Esophagus mucosa (tissue), 1 donor: ENCODE measurements at regions not wholly inside any gene's neighbourhood (a gene's known extent, or its start where the extent isn't known, plus 50 kb on each side); places are given as distances from the start of the nearest gene placed in this dataset.
"Not testable (repeated sequence)": the region's sequence is repeated elsewhere in the genome, so short reads cannot be mapped to it uniquely, and the experiment has no call there.

Source experiments
- ATAC-seq: fragments of 200-7000 bp; cut with Tn5 transposase; one replicate; pipeline ENCODE4 v1.9.1; 2020
- donor health status: DM: yes; HTN: yes; CAD: no.

GRCh38 chr11:98589967-98590366, 430.8 kb upstream of the CNTN5 start:
- no peak for ATAC-seq

- no peak for ATAC-seq
Observed at GRCh38 chr11:98600103-98600502, 420.6 kb upstream of the CNTN5 start.

GRCh38 chr11:98600786-98601773, 419.7 kb upstream of the CNTN5 start:
- ATAC-seq, result no peak

- no peak for ATAC-seq
Observed at GRCh38 chr11:98616098-98616655, 404.6 kb upstream of the CNTN5 start.

- ATAC-seq, result no peak
Observed at GRCh38 chr11:98621767-98622166, 399.0 kb upstream of the CNTN5 start.

GRCh38 chr11:98625526-98625925, 395.2 kb upstream of the CNTN5 start:
- ATAC-seq, result no peak

GRCh38 chr11:98630736-98631135, 390.0 kb upstream of the CNTN5 start:
- ATAC-seq, result no peak

- no peak for ATAC-seq
Observed at GRCh38 chr11:98657711-98658110, 363.0 kb upstream of the CNTN5 start.

GRCh38 chr11:98659431-98659830, 361.3 kb upstream of the CNTN5 start:
- ATAC-seq, result no peak

- no peak for ATAC-seq
Observed at GRCh38 chr11:98674390-98674789, 346.4 kb upstream of the CNTN5 start.

- no peak for ATAC-seq
Observed at GRCh38 chr11:98679673-98680072, 341.1 kb upstream of the CNTN5 start.

GRCh38 chr11:98701541-98701940, 319.2 kb upstream of the CNTN5 start:
- no peak for ATAC-seq

- no peak for ATAC-seq
Observed at GRCh38 chr11:98703779-98704556, 316.8 kb upstream of the CNTN5 start.

GRCh38 chr11:98710026-98710425, 310.7 kb upstream of the CNTN5 start:
- no peak for ATAC-seq

- no peak for ATAC-seq
Observed at GRCh38 chr11:98710986-98711385, 309.8 kb upstream of the CNTN5 start.

- ATAC-seq, result no peak
Observed at GRCh38 chr11:98720951-98721350, 299.8 kb upstream of the CNTN5 start.

GRCh38 chr11:98725471-98725870, 295.3 kb upstream of the CNTN5 start:
- ATAC-seq, result no peak

- no peak for ATAC-seq
Observed at GRCh38 chr11:98728421-98728820, 292.3 kb upstream of the CNTN5 start.

GRCh38 chr11:98729118-98729517, 291.6 kb upstream of the CNTN5 start:
- no peak for ATAC-seq

- no peak for ATAC-seq
Observed at GRCh38 chr11:98732947-98733346, 287.8 kb upstream of the CNTN5 start.

GRCh38 chr11:98733378-98733777, 287.4 kb upstream of the CNTN5 start:
- ATAC-seq, result not testable (repeated sequence)

- ATAC-seq, result no peak
Observed at GRCh38 chr11:98734686-98735085, 286.1 kb upstream of the CNTN5 start.

GRCh38 chr11:98736833-98737232, 283.9 kb upstream of the CNTN5 start:
- ATAC-seq, result no peak
